ENCODE measurements at regions not wholly inside any gene's neighbourhood (a gene's known extent, or its start where the extent isn't known, plus 50 kb on each side); places are given as distances from the start of the nearest gene placed in this dataset.
A peak's percentile ranks its signal among the peaks of the same experiment; 100 is the strongest.

- no peak for DNase-seq
Observed at GRCh38 chr9:3047912-3048311, 204.0 kb upstream of the PUM3 start.

DNA sequence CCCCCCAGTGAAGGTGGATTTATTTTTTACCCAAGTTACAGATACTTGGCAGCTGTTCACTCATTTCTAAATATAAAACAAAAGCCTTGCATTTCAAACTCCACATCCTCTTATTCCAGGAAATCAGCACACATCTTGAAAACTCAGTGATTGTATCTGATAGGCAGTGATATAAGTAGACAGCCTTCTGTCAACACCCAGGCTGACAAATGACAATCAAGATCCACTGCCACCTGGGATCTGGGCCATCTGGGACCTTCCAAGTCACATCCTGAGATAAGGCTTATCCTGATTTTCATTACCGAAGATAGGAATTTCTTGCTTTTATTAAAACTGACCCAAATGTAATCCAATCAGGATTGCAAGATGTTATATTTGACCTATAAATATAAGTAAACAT is 201.3 kb upstream of the PUM3 start:
- peak; percentile 70 to 88 for DNase-seq

- no peak for DNase-seq
Observed at GRCh38 chr9:3043369-3043768, 199.5 kb upstream of the PUM3 start.

- DNase-seq: no peak
Observed at GRCh38 chr9:3040761-3041160, 196.9 kb upstream of the PUM3 start.

DNA sequence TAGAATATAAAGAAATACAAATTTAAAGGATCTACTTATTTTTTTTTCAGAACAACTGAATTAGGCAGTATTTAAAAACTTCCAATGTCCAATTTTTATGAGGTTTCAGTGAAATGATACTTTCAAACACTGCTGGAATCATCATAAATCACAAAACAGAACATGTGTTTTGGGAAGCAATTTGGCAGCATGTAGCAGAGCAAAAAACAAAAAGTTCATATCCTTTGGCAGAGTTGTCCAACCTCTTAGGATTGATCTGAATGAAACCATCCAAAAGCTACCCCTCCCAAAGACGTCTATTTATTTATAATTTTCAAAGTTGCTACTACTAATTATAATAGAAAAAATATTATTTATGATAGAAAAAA is 192.4 kb upstream of the PUM3 start:
- DNase-seq: no peak

GRCh38 chr9:3035579-3036332 is 191.9 kb upstream of the PUM3 start:
- DNase-seq: peak; percentile 50 to 82

DNA sequence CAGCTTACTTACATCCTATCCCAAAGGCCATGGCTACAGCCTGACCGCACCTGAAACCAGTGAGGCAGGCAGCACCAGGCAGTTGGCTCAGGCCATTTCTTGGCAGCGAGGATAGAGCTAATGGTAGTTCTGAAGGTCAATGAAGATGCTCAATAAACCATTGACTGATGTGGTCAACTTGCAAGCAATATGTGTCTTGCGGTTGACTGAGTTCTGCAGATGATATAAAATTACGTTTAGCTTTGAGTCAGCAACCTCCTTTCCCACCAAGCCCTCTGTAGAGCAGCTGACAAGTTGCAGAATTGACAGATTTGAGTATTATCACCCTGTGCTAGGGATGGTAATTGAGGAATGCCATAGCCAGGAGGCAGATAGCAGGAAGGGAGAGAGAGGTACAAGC is 189.0 kb upstream of the PUM3 start:
- DNase-seq: no peak

GRCh38 chr9:3028535-3028934 is 184.6 kb upstream of the PUM3 start:
- DNase-seq: peak in 1 of 2 experiments; percentile 10

GRCh38 chr9:3027210-3027609 is 183.3 kb upstream of the PUM3 start:
- peak; percentile 35 to 74 for DNase-seq

GRCh38 chr9:3023449-3023848 is 179.6 kb upstream of the PUM3 start:
- no peak for DNase-seq

GRCh38 chr9:3018691-3019230 is 174.9 kb upstream of the PUM3 start:
- DNase-seq: peak in 1 of 2 experiments; percentile 2

DNA sequence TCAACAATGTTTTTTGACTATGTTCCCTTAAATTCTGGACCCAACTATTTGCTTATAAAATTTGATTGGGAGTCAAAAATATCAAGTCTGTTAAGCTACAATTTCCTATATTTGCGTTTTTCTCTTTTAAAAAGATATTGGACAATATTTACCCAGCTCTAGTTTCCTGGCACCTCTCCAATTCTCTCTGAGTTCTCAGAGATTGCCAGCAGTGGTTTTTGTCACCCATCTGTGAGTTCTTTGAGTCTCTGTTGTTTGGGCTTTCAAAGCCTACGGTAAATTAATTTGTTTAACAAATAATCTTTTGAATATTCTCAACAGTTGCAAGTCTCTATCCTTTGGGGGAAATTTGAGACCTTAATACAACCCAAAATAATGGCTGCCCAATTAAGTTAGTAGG is 174.2 kb upstream of the PUM3 start:
- peak in 1 of 2 experiments; percentile 2 for DNase-seq

DNA sequence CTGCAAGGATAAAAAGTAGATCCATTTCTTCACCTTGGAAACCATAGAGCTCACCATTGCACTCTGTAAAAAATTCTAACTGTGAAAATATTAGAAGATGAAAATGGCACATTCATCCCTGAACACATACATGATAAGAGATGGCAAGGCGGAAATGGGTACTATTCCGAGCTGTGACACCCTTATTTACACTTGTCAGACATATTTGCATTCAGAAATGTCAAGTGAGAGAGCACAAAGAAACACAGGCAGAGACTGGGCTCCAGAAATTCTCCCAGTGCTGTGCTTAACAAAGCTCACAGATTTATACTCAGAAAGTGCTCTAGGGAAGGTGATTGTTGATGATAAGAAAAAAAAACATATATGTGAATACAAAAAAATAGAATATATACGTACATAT is 170.3 kb upstream of the PUM3 start:
- no peak for DNase-seq

GRCh38 chr9:3012842-3013241 is 168.9 kb upstream of the PUM3 start:
- no peak for DNase-seq

- DNase-seq: no peak
Observed at GRCh38 chr9:3012245-3012644, 168.3 kb upstream of the PUM3 start.

- DNase-seq: peak in 1 of 2 experiments; percentile 18
Observed at GRCh38 chr9:3008091-3008490, 164.2 kb upstream of the PUM3 start.

DNA sequence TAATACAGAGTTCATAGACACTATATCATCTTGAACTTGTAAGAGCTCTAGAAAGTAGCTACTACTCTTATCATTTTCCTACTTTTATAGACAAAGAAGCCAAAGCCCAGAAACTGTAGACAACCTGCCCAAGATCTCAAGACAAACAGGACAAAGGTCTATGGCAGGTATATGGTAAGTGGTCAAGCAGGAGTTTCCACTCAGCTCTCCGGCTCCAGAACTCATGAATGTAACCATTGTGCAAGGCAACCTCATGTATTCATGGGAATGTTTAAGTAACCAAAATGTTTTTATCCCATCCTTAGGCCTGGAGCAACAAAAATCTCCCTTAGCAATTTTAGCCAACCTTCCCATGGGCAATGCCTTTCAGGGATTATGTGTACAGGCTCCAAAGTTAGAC is 163.4 kb upstream of the PUM3 start:
- no peak for DNase-seq

GRCh38 chr9:3006851-3007250 is 163.0 kb upstream of the PUM3 start:
- DNase-seq: peak in 1 of 2 experiments; percentile 27

GRCh38 chr9:3004572-3004971 is 160.7 kb upstream of the PUM3 start:
- DNase-seq: no peak

- no peak for DNase-seq
Observed at GRCh38 chr9:3001311-3001710, 157.4 kb upstream of the PUM3 start.

- no peak for DNase-seq
Observed at GRCh38 chr9:2992427-2992826, 148.5 kb upstream of the PUM3 start.

- DNase-seq: peak in 1 of 2 experiments; percentile 37
Observed at GRCh38 chr9:2991292-2991691, 147.4 kb upstream of the PUM3 start.

GRCh38 chr9:2987679-2988078 is 143.8 kb upstream of the PUM3 start:
- DNase-seq: no peak

DNA sequence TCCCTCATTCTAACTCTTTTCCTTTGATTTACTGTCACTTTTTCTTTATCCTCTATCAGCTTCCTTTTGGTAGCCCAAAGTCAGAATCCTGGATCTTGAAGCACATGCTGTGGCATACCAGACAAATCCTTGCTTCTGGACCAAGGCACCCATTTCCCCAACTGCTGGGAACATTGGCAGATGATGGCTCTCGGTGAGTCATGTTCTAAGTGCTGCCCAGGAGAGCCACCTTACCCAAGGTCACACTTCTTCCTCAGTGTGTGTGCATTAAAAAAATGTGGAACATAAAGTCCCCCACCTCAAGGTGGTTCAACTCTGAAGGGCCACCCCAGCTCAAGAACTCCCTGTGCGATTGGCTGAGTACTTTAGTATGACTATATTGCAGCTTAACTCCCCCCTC is 141.4 kb upstream of the PUM3 start:
- DNase-seq: no peak

DNA sequence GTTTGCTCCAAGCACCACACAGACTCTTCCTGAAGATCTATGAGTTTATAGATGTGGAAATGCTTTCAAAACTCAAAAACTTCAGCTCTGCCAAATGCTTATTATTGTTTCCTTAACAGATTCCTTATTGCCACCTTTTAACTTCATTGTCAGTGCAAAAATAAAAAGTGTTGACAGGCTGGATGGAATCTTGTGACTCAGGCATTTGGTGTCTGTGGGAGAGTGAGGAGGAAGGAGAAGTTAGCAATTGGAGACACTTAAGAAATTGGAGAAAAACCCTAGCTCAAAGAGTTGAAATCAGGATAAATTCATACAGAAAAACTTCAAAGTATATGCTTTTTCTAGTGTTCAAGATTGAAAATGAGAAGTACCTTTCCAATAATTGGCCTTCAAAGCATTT is 140.6 kb upstream of the PUM3 start:
- no peak for DNase-seq

All from NCI-H524 (cell line).